Endothelial cell of umbilical vein (primary cell): ENCODE measurements at regions not wholly inside any gene's neighbourhood (a gene's known extent, or its start where the extent isn't known, plus 50 kb on each side); places are given as distances from the start of the nearest gene placed in this dataset.

Source experiments
- BruUV-seq: library from RNA; stranded (reverse); fragments of 400-500 nt; replicated peaks from 2 replicates; lab custom pipeline; 2021; lab: Mats Ljungman, UMichigan
- CTCF ChIA-PET: fragments of 300-600, 350-600 bp; sonication (Branson Sonifier 250); formaldehyde crosslinking; loops from one replicate; lab custom pipeline; 2021; ENCODE audit warnings: antibody characterized with exemption, inconsistent platforms; lab: Charles Lee
- POLR2A ChIA-PET: fragments of 300-600, 350-600 bp; sonication (Branson Sonifier 250); formaldehyde crosslinking; loops from one replicate; lab custom pipeline; 2021; ENCODE audit warnings: antibody characterized with exemption, inconsistent platforms; lab: Charles Lee
- DNase-seq: peaks from one replicate; pipeline ENCODE4 v3.0.0-alpha.2; 2011; ENCODE audit warnings: low read depth, low spot score
- FAIRE-seq: peaks from 2 replicates; lab custom pipeline; 2011; peaks lifted over from hg19 to GRCh38; lab: Jason Lieb, UNC
- H2AFZ ChIP-seq: 2 replicates; pipeline ENCODE4 v1.6.0; 2012; ENCODE audit warnings: low read depth, low read length, control low read depth, inconsistent platforms
- H3K27ac ChIP-seq: 2 replicates; pipeline ENCODE4 v1.5.1; 2011; ENCODE audit warnings: low read depth, mild to moderate bottlenecking, control low read depth, low read length, moderate library complexity; ENCODE audit not compliant: insufficient read depth
- H3K27me3 ChIP-seq, 2 experiments: 2 replicates each; pipeline versions ENCODE4 v1.6.0 to v1.6.1; 2011; ENCODE audit warnings: low read length in 2 of 2, mixed read lengths in 1 of 2; ENCODE audit not compliant: control insufficient read depth in 2 of 2, insufficient read depth in 2 of 2
- H3K36me3 ChIP-seq, 2 experiments: 2 replicates in 1 of 2; 3 replicates in 1 of 2; pipeline ENCODE4 v1.5.1; 2011; ENCODE audit warnings: low read length in 2 of 2, mild to moderate bottlenecking in 1 of 2, moderate library complexity in 1 of 2; ENCODE audit not compliant: control insufficient read depth in 2 of 2, insufficient read depth in 2 of 2; ENCODE audit errors: extremely low read depth in 1 of 2
- H3K4me1 ChIP-seq: 3 replicates; pipeline ENCODE4 v1.5.1; 2011; ENCODE audit warnings: mild to moderate bottlenecking, low read length; ENCODE audit not compliant: control insufficient read depth, insufficient read depth; ENCODE audit errors: extremely low read depth
- H3K4me2 ChIP-seq: 2 replicates; pipeline ENCODE4 v1.6.1; 2011; ENCODE audit warnings: low read length, control low read depth, mixed read lengths; ENCODE audit not compliant: insufficient read depth
- H3K4me3 ChIP-seq, 3 experiments: fragments of 200-600 bp in 1 of 3; sonication (generic), shearing (Covaris generic) in 1 of 3; replicated peaks in 1 of 3; 2 replicates each; pipeline ENCODE4 v1.5.1; 2011 to 2016; ENCODE audit warnings: control low read depth in 3 of 3, low read length in 3 of 3, mild to moderate bottlenecking in 2 of 3, inconsistent platforms in 1 of 3, low read depth in 1 of 3, moderate library complexity in 1 of 3; ENCODE audit not compliant: insufficient read depth in 1 of 3
- H3K79me2 ChIP-seq: 2 replicates; pipeline ENCODE4 v1.6.0; 2012; ENCODE audit warnings: low read length, inconsistent platforms; ENCODE audit not compliant: control insufficient read depth, insufficient read depth
- H3K9ac ChIP-seq: replicated peaks from 2 replicates; pipeline ENCODE3; 2011; ENCODE audit warnings: low read length, control low read depth; ENCODE audit not compliant: insufficient read depth; ENCODE audit errors: extremely low read depth
- H3K9me1 ChIP-seq: replicated peaks from 3 replicates; pipeline ENCODE4 v1.6.0; 2011; ENCODE audit warnings: mild to moderate bottlenecking, low read length; ENCODE audit not compliant: control insufficient read depth, insufficient read depth; ENCODE audit errors: extremely low read depth
- H3K9me3 ChIP-seq: replicated peaks from 2 replicates; pipeline ENCODE4 v1.5.1; 2012; ENCODE audit warnings: low read length, inconsistent platforms; ENCODE audit not compliant: control insufficient read depth, insufficient read depth
- H4K20me1 ChIP-seq: replicated peaks from 2 replicates; pipeline ENCODE3; 2011; ENCODE audit warnings: mild to moderate bottlenecking, low read length; ENCODE audit not compliant: control insufficient read depth, insufficient read depth; ENCODE audit errors: extremely low read depth
- EZH2 ChIP-seq: IDR thresholded peaks from 2 replicates; pipeline ENCODE4 v1.6.1; 2012; ENCODE audit warnings: borderline replicate concordance, low read depth, mild to moderate bottlenecking, moderate library complexity, low read length, inconsistent platforms; ENCODE audit not compliant: severe bottlenecking
- FOS ChIP-seq: IDR thresholded peaks from 2 replicates; pipeline ENCODE4 v1.6.1; 2011; ENCODE audit warnings: mild to moderate bottlenecking, low read length, moderate library complexity, borderline replicate concordance; ENCODE audit not compliant: insufficient read depth
- GATA2 ChIP-seq: IDR thresholded peaks from 2 replicates; pipeline ENCODE4 v1.7.0; 2011; ENCODE audit warnings: low read depth, mild to moderate bottlenecking, moderate library complexity, mixed read lengths, low read length; ENCODE audit not compliant: insufficient read length, insufficient read depth
- JUN ChIP-seq: IDR thresholded peaks from 2 replicates; pipeline ENCODE4 v1.6.1; 2011; ENCODE audit warnings: borderline replicate concordance, low read depth; ENCODE audit not compliant: insufficient read length, insufficient read depth
- MAX ChIP-seq: IDR thresholded peaks from 2 replicates; pipeline ENCODE4 v1.6.1; 2011; ENCODE audit not compliant: insufficient read depth, insufficient read length
- dilution Hi-C: fragments of 300-500 bp; cut with MboI; formaldehyde crosslinking; loops from one replicate; pipeline ENCODE4 v1.15.0; 2019; ENCODE audit warnings: low sequenced_read_pairs; ENCODE audit not compliant: extremely low pct_ligation_motif_present
- intact Hi-C: fragments of 100-400 bp; cut with micrococcal nuclease; formaldehyde crosslinking; loops from one replicate; pipeline ENCODE4 v1.10.0; 2022

GRCh38 chr6:157754351-157754750, 68.7 kb upstream of the SNX9 start:
- Histone ChIP-seq H3K36me3 (no peaks in the 10 kb centered on the region), H2AFZ (no peak overlapping the region), H3K4me3 (no peak overlapping the region), H3K4me2 (no peak overlapping the region), H4K20me1 (no peaks in the 10 kb centered on the region), H3K9me1 (no peaks in the 10 kb centered on the region), H3K27ac (no peak overlapping the region), H3K79me2 (no peaks in the 10 kb centered on the region), H3K27me3 (no peaks in the 10 kb centered on the region), H3K4me1 (peaks cover 28% of the 10 kb centered on the region), H3K9me3 (no peaks in the 10 kb centered on the region), H3K9ac (no peak overlapping the region)
- ChIA-PET POLR2A (no interaction called here), CTCF (interaction anchor here (0.7 to 1.3 kb wide), 2 partner anchors 119 to 440 kb away, joined by 3 to 4 read pairs; no protein-coding TSS in a partner anchor)
- dilution Hi-C loops, result no loop called here
- no peak for TF ChIP-seq GATA2
- no peak for TF ChIP-seq JUN
- no peak for TF ChIP-seq MAX
- no peak for TF ChIP-seq EZH2
- no TSS peak for BruUV-seq
- DNase-seq (no peak), FAIRE-seq (peak; percentile 8)
- intact Hi-C loops, result no loop called here

GRCh38 chr6:157755032-157755745, 67.9 kb upstream of the SNX9 start:
- Histone ChIP-seq H2AFZ (peak overlapping the region; percentile 29), H3K4me1 (peaks cover 31% of the 10 kb centered on the region), H3K27ac (no peak overlapping the region), H3K4me3 (no peak overlapping the region), H4K20me1 (no peaks in the 10 kb centered on the region), H3K4me2 (no peak overlapping the region), H3K79me2 (no peaks in the 10 kb centered on the region), H3K9ac (no peak overlapping the region), H3K36me3 (no peaks in the 10 kb centered on the region), H3K27me3 (no peaks in the 10 kb centered on the region), H3K9me3 (no peaks in the 10 kb centered on the region), H3K9me1 (no peaks in the 10 kb centered on the region)
- TF ChIP-seq EZH2 (no peak), FOS (peak; percentile 14)
- dilution Hi-C loops (no loop called here), intact Hi-C loops (no loop called here)
- no TSS peak for BruUV-seq
- ChIA-PET POLR2A (no interaction called here), CTCF (interaction anchor here (0.9 to 10.6 kb wide), 9 partner anchors 8 to 440 kb away, joined by 3 to 235 read pairs (median 4); no protein-coding TSS in a partner anchor)
- DNase-seq (peak; percentile 37), FAIRE-seq (peak; percentile 80)
